ENCODE measurements at regions not wholly inside any gene's neighbourhood (a gene's known extent, or its start where the extent isn't known, plus 50 kb on each side); places are given as distances from the start of the nearest gene placed in this dataset.

GRCh38 chr1:83794384-83794783 is 204.5 kb downstream of the TTLL7 start:
- peaks cover 0 to under 1% of the 10 kb centered on the region in 2 donors for H3K4me1 ChIP-seq (ENCODE audit: control insufficient read depth in 1 of 2, insufficient read depth in 2 of 2, low read length in 2 of 2)
- no peak overlapping the region for H3K27ac ChIP-seq (ENCODE audit: low read length)

GRCh38 chr1:83791821-83792437 is 207.0 kb downstream of the TTLL7 start:
- Histone ChIP-seq H3K27ac (ENCODE audit: low read length) (no peak overlapping the region), H3K9me3 (ENCODE audit: control insufficient read depth in 1 of 2, low read length in 2 of 2) (no peaks in the 10 kb centered on the region), H3K36me3 (ENCODE audit: control insufficient read depth in 1 of 2, insufficient read depth in 2 of 2, low read length in 2 of 2) (no peaks in the 10 kb centered on the region), H3K27me3 (ENCODE audit: low read depth, low read length) (no peaks in the 10 kb centered on the region), H3K4me3 (ENCODE audit: low read depth in 1 of 2, low read length in 2 of 2) (no peak overlapping the region), H3K4me1 (ENCODE audit: control insufficient read depth in 1 of 2, insufficient read depth in 2 of 2, low read length in 2 of 2) (no peaks in the 10 kb centered on the region)

More at GRCh38 chr1:83794384-83794783, 204.5 kb downstream of the TTLL7 start:
- no peaks in the 10 kb centered on the region for H3K9me3 ChIP-seq (ENCODE audit: control insufficient read depth in 1 of 2, low read length in 2 of 2)
- no peaks in the 10 kb centered on the region for H3K27me3 ChIP-seq (ENCODE audit: low read depth, low read length)
- no peaks in the 10 kb centered on the region for H3K36me3 ChIP-seq (ENCODE audit: control insufficient read depth in 1 of 2, insufficient read depth in 2 of 2, low read length in 2 of 2)
- no peak overlapping the region for H3K4me3 ChIP-seq (ENCODE audit: low read depth in 1 of 2, low read length in 2 of 2)

- H3K9me3 ChIP-seq (ENCODE audit: control insufficient read depth in 1 of 2, low read length in 2 of 2) = no peaks in the 10 kb centered on the region
- H3K4me3 ChIP-seq (ENCODE audit: low read depth in 1 of 2, low read length in 2 of 2) = no peak overlapping the region
- H3K27ac ChIP-seq (ENCODE audit: low read length) = no peak overlapping the region
Observed at GRCh38 chr1:83790446-83790845, 208.5 kb downstream of the TTLL7 start.

GRCh38 chr1:83787246-83787998 is 211.5 kb downstream of the TTLL7 start:
- Histone ChIP-seq H3K9me3 (ENCODE audit: control insufficient read depth in 1 of 2, low read length in 2 of 2) (peaks cover 0 to 7% of the 10 kb centered on the region in 2 donors), H3K27me3 (ENCODE audit: low read depth, low read length) (no peaks in the 10 kb centered on the region), H3K36me3 (ENCODE audit: control insufficient read depth in 1 of 2, insufficient read depth in 2 of 2, low read length in 2 of 2) (no peaks in the 10 kb centered on the region), H3K27ac (ENCODE audit: low read length) (no peak overlapping the region), H3K4me1 (ENCODE audit: control insufficient read depth in 1 of 2, insufficient read depth in 2 of 2, low read length in 2 of 2) (no peaks in the 10 kb centered on the region), H3K4me3 (ENCODE audit: low read depth in 1 of 2, low read length in 2 of 2) (no peak overlapping the region)

More at GRCh38 chr1:83790446-83790845, 208.5 kb downstream of the TTLL7 start:
- no peaks in the 10 kb centered on the region for H3K4me1 ChIP-seq (ENCODE audit: control insufficient read depth in 1 of 2, insufficient read depth in 2 of 2, low read length in 2 of 2)
- no peaks in the 10 kb centered on the region for H3K27me3 ChIP-seq (ENCODE audit: low read depth, low read length)
- H3K36me3 ChIP-seq (ENCODE audit: control insufficient read depth in 1 of 2, insufficient read depth in 2 of 2, low read length in 2 of 2) = no peaks in the 10 kb centered on the region

- H3K4me1 ChIP-seq (ENCODE audit: control insufficient read depth in 1 of 2, insufficient read depth in 2 of 2, low read length in 2 of 2) = no peaks in the 10 kb centered on the region
- H3K9me3 ChIP-seq (ENCODE audit: control insufficient read depth in 1 of 2, low read length in 2 of 2) = peaks cover 0 to 7% of the 10 kb centered on the region in 2 donors
- no peaks in the 10 kb centered on the region for H3K36me3 ChIP-seq (ENCODE audit: control insufficient read depth in 1 of 2, insufficient read depth in 2 of 2, low read length in 2 of 2)
- no peaks in the 10 kb centered on the region for H3K27me3 ChIP-seq (ENCODE audit: low read depth, low read length)
- H3K27ac ChIP-seq (ENCODE audit: low read length) = no peak overlapping the region
- no peak overlapping the region for H3K4me3 ChIP-seq (ENCODE audit: low read depth in 1 of 2, low read length in 2 of 2)
Observed at GRCh38 chr1:83781667-83782066, 217.3 kb downstream of the TTLL7 start.

GRCh38 chr1:83779565-83779964 is 219.4 kb downstream of the TTLL7 start:
- Histone ChIP-seq H3K4me1 (ENCODE audit: control insufficient read depth in 1 of 2, insufficient read depth in 2 of 2, low read length in 2 of 2) (no peaks in the 10 kb centered on the region), H3K27ac (ENCODE audit: low read length) (no peak overlapping the region), H3K27me3 (ENCODE audit: low read depth, low read length) (no peaks in the 10 kb centered on the region), H3K36me3 (ENCODE audit: control insufficient read depth in 1 of 2, insufficient read depth in 2 of 2, low read length in 2 of 2) (no peaks in the 10 kb centered on the region), H3K9me3 (ENCODE audit: control insufficient read depth in 1 of 2, low read length in 2 of 2) (peaks cover 0 to 7% of the 10 kb centered on the region in 2 donors), H3K4me3 (ENCODE audit: low read depth in 1 of 2, low read length in 2 of 2) (no peak overlapping the region)

- Histone ChIP-seq H3K9me3 (ENCODE audit: control insufficient read depth in 1 of 2, low read length in 2 of 2) (no peaks in the 10 kb centered on the region), H3K27ac (ENCODE audit: low read length) (no peak overlapping the region), H3K4me3 (ENCODE audit: low read depth in 1 of 2, low read length in 2 of 2) (no peak overlapping the region), H3K27me3 (ENCODE audit: low read depth, low read length) (no peaks in the 10 kb centered on the region), H3K4me1 (ENCODE audit: control insufficient read depth in 1 of 2, insufficient read depth in 2 of 2, low read length in 2 of 2) (no peaks in the 10 kb centered on the region), H3K36me3 (ENCODE audit: control insufficient read depth in 1 of 2, insufficient read depth in 2 of 2, low read length in 2 of 2) (no peaks in the 10 kb centered on the region)
Observed at GRCh38 chr1:83777758-83778101, 221.2 kb downstream of the TTLL7 start.

GRCh38 chr1:83776913-83777757 is 221.8 kb downstream of the TTLL7 start:
- Histone ChIP-seq H3K27me3 (ENCODE audit: low read depth, low read length) (no peaks in the 10 kb centered on the region), H3K4me3 (ENCODE audit: low read depth in 1 of 2, low read length in 2 of 2) (no peak overlapping the region), H3K9me3 (ENCODE audit: control insufficient read depth in 1 of 2, low read length in 2 of 2) (no peaks in the 10 kb centered on the region), H3K27ac (ENCODE audit: low read length) (no peak overlapping the region), H3K36me3 (ENCODE audit: control insufficient read depth in 1 of 2, insufficient read depth in 2 of 2, low read length in 2 of 2) (no peaks in the 10 kb centered on the region), H3K4me1 (ENCODE audit: control insufficient read depth in 1 of 2, insufficient read depth in 2 of 2, low read length in 2 of 2) (no peaks in the 10 kb centered on the region)

- no peak overlapping the region for H3K4me3 ChIP-seq (ENCODE audit: low read depth in 1 of 2, low read length in 2 of 2)
Observed at GRCh38 chr1:83775977-83776603, 222.8 kb downstream of the TTLL7 start.

GRCh38 chr1:83773059-83773458 is 225.9 kb downstream of the TTLL7 start:
- H3K4me1 ChIP-seq (ENCODE audit: control insufficient read depth in 1 of 2, insufficient read depth in 2 of 2, low read length in 2 of 2) = no peaks in the 10 kb centered on the region
- H3K9me3 ChIP-seq (ENCODE audit: control insufficient read depth in 1 of 2, low read length in 2 of 2) = no peaks in the 10 kb centered on the region
- H3K27ac ChIP-seq (ENCODE audit: low read length) = no peak overlapping the region
- H3K27me3 ChIP-seq (ENCODE audit: low read depth, low read length) = no peaks in the 10 kb centered on the region
- no peak overlapping the region for H3K4me3 ChIP-seq (ENCODE audit: low read depth in 1 of 2, low read length in 2 of 2)
- H3K36me3 ChIP-seq (ENCODE audit: control insufficient read depth in 1 of 2, insufficient read depth in 2 of 2, low read length in 2 of 2) = no peaks in the 10 kb centered on the region

More at GRCh38 chr1:83775977-83776603, 222.8 kb downstream of the TTLL7 start:
- H3K27me3 ChIP-seq (ENCODE audit: low read depth, low read length) = no peaks in the 10 kb centered on the region
- no peaks in the 10 kb centered on the region for H3K9me3 ChIP-seq (ENCODE audit: control insufficient read depth in 1 of 2, low read length in 2 of 2)
- no peak overlapping the region for H3K27ac ChIP-seq (ENCODE audit: low read length)
- no peaks in the 10 kb centered on the region for H3K4me1 ChIP-seq (ENCODE audit: control insufficient read depth in 1 of 2, insufficient read depth in 2 of 2, low read length in 2 of 2)
- H3K36me3 ChIP-seq (ENCODE audit: control insufficient read depth in 1 of 2, insufficient read depth in 2 of 2, low read length in 2 of 2) = no peaks in the 10 kb centered on the region

GRCh38 chr1:83770319-83770661 is 228.6 kb downstream of the TTLL7 start:
- Histone ChIP-seq H3K4me1 (ENCODE audit: control insufficient read depth in 1 of 2, insufficient read depth in 2 of 2, low read length in 2 of 2) (no peaks in the 10 kb centered on the region), H3K27ac (ENCODE audit: low read length) (no peak overlapping the region), H3K4me3 (ENCODE audit: low read depth in 1 of 2, low read length in 2 of 2) (no peak overlapping the region), H3K27me3 (ENCODE audit: low read depth, low read length) (no peaks in the 10 kb centered on the region), H3K9me3 (ENCODE audit: control insufficient read depth in 1 of 2, low read length in 2 of 2) (no peaks in the 10 kb centered on the region), H3K36me3 (ENCODE audit: control insufficient read depth in 1 of 2, insufficient read depth in 2 of 2, low read length in 2 of 2) (no peaks in the 10 kb centered on the region)
